NCI-H2107 treated with DMSO at 0.1 percent for 48 hours (cell line): ENCODE measurements at regions not wholly inside any gene's neighbourhood (a gene's known extent, or its start where the extent isn't known, plus 50 kb on each side); places are given as distances from the start of the nearest gene placed in this dataset.
"Not testable (repeated sequence)": the region's sequence is repeated elsewhere in the genome, so short reads cannot be mapped to it uniquely, and the experiment has no call there.

Source experiments
- DNase-seq: peaks from one replicate; lab custom pipeline; 2025; ENCODE audit not compliant: unreplicated experiment; lab: John Stamatoyannopoulos, UW

- DNase-seq: no peak
These were observed 185.8 kb downstream of the B3GLCT start for GRCh38 chr13:31385540-31385939.

- peak; percentile 12 for DNase-seq
These were observed 194.7 kb downstream of the B3GLCT start for GRCh38 chr13:31394506-31394905.

- DNase-seq: no peak
These were observed 195.3 kb downstream of the B3GLCT start for GRCh38 chr13:31395090-31395489.

GRCh38 chr13:31399690-31400089 lies 199.9 kb downstream of the B3GLCT start:
- DNase-seq: no peak

- DNase-seq: not testable (repeated sequence)
These were observed 203.9 kb downstream of the B3GLCT start for GRCh38 chr13:31403711-31404110.

GRCh38 chr13:31408927-31409326 lies 209.2 kb downstream of the B3GLCT start:
- DNase-seq: no peak

GRCh38 chr13:31409678-31410356 lies 210.0 kb downstream of the B3GLCT start:
- no peak for DNase-seq

GRCh38 chr13:31413516-31413915 lies 213.7 kb downstream of the B3GLCT start:
- DNase-seq: no peak

GRCh38 chr13:31416066-31416465 lies 216.3 kb downstream of the B3GLCT start:
- no peak for DNase-seq

- DNase-seq: no peak
These were observed 218.4 kb downstream of the B3GLCT start for GRCh38 chr13:31418186-31418585.

- no peak for DNase-seq
These were observed 222.0 kb downstream of the B3GLCT start for GRCh38 chr13:31421756-31422155.

GRCh38 chr13:31424130-31424729 lies 224.5 kb downstream of the B3GLCT start:
- DNase-seq: peak; percentile 30

GRCh38 chr13:31426395-31426794 lies 226.6 kb downstream of the B3GLCT start:
- no peak for DNase-seq

GRCh38 chr13:31427151-31428100 lies 227.7 kb downstream of the B3GLCT start:
- DNase-seq: no peak

- no peak for DNase-seq
These were observed 232.0 kb downstream of the B3GLCT start for GRCh38 chr13:31431722-31432137.

- no peak for DNase-seq
These were observed 233.4 kb downstream of the B3GLCT start for GRCh38 chr13:31433207-31433606.

GRCh38 chr13:31433746-31434145 lies 234.0 kb downstream of the B3GLCT start:
- no peak for DNase-seq

- no peak for DNase-seq
These were observed 234.8 kb downstream of the B3GLCT start for GRCh38 chr13:31434613-31435012.

- no peak for DNase-seq
These were observed 235.8 kb downstream of the B3GLCT start for GRCh38 chr13:31435536-31435935.

- DNase-seq: no peak
These were observed 236.7 kb downstream of the B3GLCT start for GRCh38 chr13:31436478-31436877.

GRCh38 chr13:31437975-31438374 lies 238.2 kb downstream of the B3GLCT start:
- DNase-seq: no peak

GRCh38 chr13:31440132-31440531 lies 240.4 kb downstream of the B3GLCT start:
- no peak for DNase-seq
